GM20431 (cell line): ENCODE measurements at regions not wholly inside any gene's neighbourhood (a gene's known extent, or its start where the extent isn't known, plus 50 kb on each side); places are given as distances from the start of the nearest gene placed in this dataset.

Source experiments
- in situ Hi-C: fragments of 300-500 bp; cut with MseI, MboI; formaldehyde crosslinking; loops from one replicate; pipeline ENCODE4 v1.15.0; 2020; ENCODE audit warnings: low sequenced_read_pairs; ENCODE audit not compliant: unreplicated experiment

- in situ Hi-C loops: loop anchor here (25.0 kb wide), 1 partner anchor 1304 kb away; the partner anchor contains the start of genes HOXA10, HOXA3, HOXA7 and HOXA9
Observed at GRCh38 chr7:25858200-25858524, 293.8 kb upstream of the NFE2L3 start.

GRCh38 chr7:25858525-25859411, 293.2 kb upstream of the NFE2L3 start:
- in situ Hi-C loops: loop anchor here (25.0 kb wide), 1 partner anchor 1304 kb away; the partner anchor contains the start of genes HOXA10, HOXA3, HOXA7 and HOXA9

GRCh38 chr7:25859412-25860274, 292.4 kb upstream of the NFE2L3 start:
- in situ Hi-C loops: loop anchor here (25.0 kb wide), 1 partner anchor 1303 kb away; the partner anchor contains the start of genes HOXA10, HOXA3, HOXA7 and HOXA9

- in situ Hi-C loops: loop anchor here (25.0 kb wide), 1 partner anchor 1302 kb away; the partner anchor contains the start of genes HOXA10, HOXA3, HOXA7 and HOXA9
Observed at GRCh38 chr7:25860275-25861163, 291.5 kb upstream of the NFE2L3 start.

GRCh38 chr7:25861164-25861496, 290.9 kb upstream of the NFE2L3 start:
- in situ Hi-C loops: loop anchor here (25.0 kb wide), 1 partner anchor 1301 kb away; the partner anchor contains the start of genes HOXA10, HOXA3, HOXA7 and HOXA9

- in situ Hi-C loops: loop anchor here (25.0 kb wide), 1 partner anchor 1301 kb away; the partner anchor contains the start of genes HOXA10, HOXA3, HOXA7 and HOXA9
Observed at GRCh38 chr7:25861601-25862260, 290.3 kb upstream of the NFE2L3 start.

- in situ Hi-C loops: loop anchor here (25.0 kb wide), 1 partner anchor 1300 kb away; the partner anchor contains the start of genes HOXA10, HOXA3, HOXA7 and HOXA9
Observed at GRCh38 chr7:25862261-25863004, 289.6 kb upstream of the NFE2L3 start.

- in situ Hi-C loops: loop anchor here (25.0 kb wide), 1 partner anchor 1299 kb away; the partner anchor contains the start of genes HOXA10, HOXA3, HOXA7 and HOXA9
Observed at GRCh38 chr7:25863005-25863728, 288.8 kb upstream of the NFE2L3 start.

- in situ Hi-C loops: loop anchor here (25.0 kb wide), 1 partner anchor 1299 kb away; the partner anchor contains the start of genes HOXA10, HOXA3, HOXA7 and HOXA9
Observed at GRCh38 chr7:25863729-25864110, 288.3 kb upstream of the NFE2L3 start.

GRCh38 chr7:25864511-25864910, 287.5 kb upstream of the NFE2L3 start:
- in situ Hi-C loops: loop anchor here (25.0 kb wide), 1 partner anchor 1298 kb away; the partner anchor contains the start of genes HOXA10, HOXA3, HOXA7 and HOXA9

- in situ Hi-C loops: loop anchor here (25.0 kb wide), 1 partner anchor 1297 kb away; the partner anchor contains the start of genes HOXA10, HOXA3, HOXA7 and HOXA9
Observed at GRCh38 chr7:25864943-25865751, 286.9 kb upstream of the NFE2L3 start.

GRCh38 chr7:25868509-25868908, 283.5 kb upstream of the NFE2L3 start:
- in situ Hi-C loops: loop anchor here (25.0 kb wide), 1 partner anchor 1294 kb away; the partner anchor contains the start of genes HOXA10, HOXA3, HOXA7 and HOXA9

- in situ Hi-C loops: loop anchor here (25.0 kb wide), 1 partner anchor 1292 kb away; the partner anchor contains the start of genes HOXA10, HOXA3, HOXA7 and HOXA9
Observed at GRCh38 chr7:25870574-25870973, 281.4 kb upstream of the NFE2L3 start.

- in situ Hi-C loops: loop anchor here (25.0 kb wide), 3 partner anchors 486 to 786 kb away; no protein-coding TSS in a partner anchor
Observed at GRCh38 chr7:25876092-25876491, 275.9 kb upstream of the NFE2L3 start.

GRCh38 chr7:25877802-25878789, 273.9 kb upstream of the NFE2L3 start:
- in situ Hi-C loops: loop anchor here (25.0 kb wide), 3 partner anchors 484 to 784 kb away; no protein-coding TSS in a partner anchor
